Endodermal cell (in vitro differentiated cells): ENCODE measurements at regions not wholly inside any gene's neighbourhood (a gene's known extent, or its start where the extent isn't known, plus 50 kb on each side); places are given as distances from the start of the nearest gene placed in this dataset.

Source experiments
- DNase-seq: peaks from one replicate; pipeline ENCODE4 v3.0.0-alpha.2; 2017
- H3K27ac ChIP-seq: 2 replicates; pipeline ENCODE4 v1.5.1; 2013; ENCODE audit warnings: mild to moderate bottlenecking, low read depth, low read length, moderate library complexity
- H3K27me3 ChIP-seq: 2 replicates; pipeline ENCODE4 v1.6.1; 2013; ENCODE audit warnings: mild to moderate bottlenecking, low read length, moderate library complexity; ENCODE audit not compliant: insufficient read depth, control insufficient read depth, poor library complexity, severe bottlenecking
- H3K36me3 ChIP-seq: 2 replicates; pipeline ENCODE4 v1.7.0; 2013; ENCODE audit warnings: mild to moderate bottlenecking, low read length, moderate library complexity; ENCODE audit not compliant: control insufficient read depth, insufficient read depth
- H3K4me1 ChIP-seq: one replicate; pipeline ENCODE4 v1.7.0; 2013; ENCODE audit warnings: low read length; ENCODE audit not compliant: control insufficient read depth, insufficient read depth
- H3K4me3 ChIP-seq: 2 replicates; pipeline ENCODE4 v1.5.1; 2013; ENCODE audit warnings: mild to moderate bottlenecking, low read length, moderate library complexity
- H3K9ac ChIP-seq: 2 replicates; pipeline ENCODE4 v1.6.1; 2013; ENCODE audit warnings: mild to moderate bottlenecking, low read length, moderate library complexity; ENCODE audit not compliant: poor library complexity, severe bottlenecking; ENCODE audit errors: extremely low read depth
- H3K9me3 ChIP-seq: 2 replicates; pipeline ENCODE4 v1.6.1; 2013; ENCODE audit warnings: mild to moderate bottlenecking, low read length, moderate library complexity; ENCODE audit not compliant: control insufficient read depth
- H3K27ac Mint-ChIP-seq: 2 replicates; pipeline ENCODE4 v1.8.0; 2020; ENCODE audit warnings: mixed read lengths
- H3K27me3 Mint-ChIP-seq: 2 replicates; pipeline ENCODE4 v1.8.0; 2021; ENCODE audit warnings: mild to moderate bottlenecking, mixed read lengths; ENCODE audit not compliant: insufficient read depth
- H3K36me3 Mint-ChIP-seq: 2 replicates; pipeline ENCODE4 v1.8.0; 2020; ENCODE audit warnings: low read depth, mixed read lengths
- H3K4me1 Mint-ChIP-seq: 2 replicates; pipeline ENCODE4 v1.8.0; 2020; ENCODE audit warnings: mixed read lengths
- H3K4me3 Mint-ChIP-seq: 2 replicates; pipeline ENCODE4 v1.8.0; 2020; ENCODE audit warnings: mild to moderate bottlenecking, moderate library complexity, mixed read lengths
- H3K9me3 Mint-ChIP-seq: 2 replicates; pipeline ENCODE4 v1.8.0; 2020; ENCODE audit warnings: mild to moderate bottlenecking, mixed read lengths
- WGBS, 2 experiments: methylation state at CpG; one replicate each; pipeline versions ENCODE4 v1.1.5 to v1.1.7; 2013; ENCODE audit warnings: missing lambda C conversion rate in 2 of 2, mixed read lengths in 1 of 2; ENCODE audit not compliant: insufficient coverage in 1 of 2, insufficient read length in 1 of 2; 5-methylcytosine and 5-hydroxymethylcytosine counted together
- TF ChIP-seq, protein P1 (sequence below): fragments of 200-600 bp; sonication (generic); conservative IDR thresholded peaks from 2 replicates; pipeline ENCODE4 v1.5.0; 2021; ENCODE audit warnings: antibody characterized with exemption, mild to moderate bottlenecking

DNA sequence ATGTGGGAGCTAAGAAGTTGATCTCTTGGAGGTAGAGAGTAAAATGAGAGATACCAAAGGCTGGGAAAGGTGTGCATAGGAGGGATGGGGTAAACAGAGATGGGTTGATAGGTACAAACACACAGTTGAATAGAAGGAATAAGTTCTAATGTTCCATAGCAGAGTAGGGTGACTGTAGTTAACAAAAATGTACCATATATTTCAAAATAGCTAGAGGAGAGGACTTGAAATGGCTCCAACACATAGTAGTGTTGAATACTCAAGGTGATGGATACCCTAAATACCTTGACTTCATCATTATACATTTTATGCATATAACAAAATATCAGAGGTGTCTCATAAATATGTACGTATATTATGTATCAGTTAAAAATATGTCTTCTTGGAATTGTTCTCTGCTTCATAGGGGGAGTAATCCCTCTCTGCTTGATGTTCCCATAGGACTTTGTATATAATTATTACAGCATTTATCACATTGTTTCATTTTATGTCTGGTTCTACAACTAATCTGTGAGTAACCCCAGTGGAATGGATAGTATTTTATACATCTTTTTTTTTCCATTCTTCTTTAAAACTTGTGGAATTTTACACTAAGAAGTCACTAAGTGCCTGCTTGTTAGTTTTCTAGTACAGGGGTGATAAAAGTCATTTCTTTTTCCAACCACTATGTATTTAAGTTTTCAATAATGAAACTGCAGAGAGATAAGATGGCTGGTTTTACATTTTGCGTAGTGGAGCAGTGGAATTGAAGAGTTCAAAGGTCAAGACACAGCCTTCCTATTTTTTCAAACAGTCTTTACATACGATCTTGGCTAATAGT is 1940.0 kb upstream of the SEL1L start:
- H3K36me3 Mint-ChIP-seq = no peaks in the 10 kb centered on the region
- DNase-seq = no peak
- Histone ChIP-seq H3K27me3 (no peaks in the 10 kb centered on the region), H3K9ac (no peak overlapping the region), H3K4me3 (no peak overlapping the region), H3K9me3 (no peaks in the 10 kb centered on the region), H3K4me1 (no peaks in the 10 kb centered on the region), H3K27ac (no peak overlapping the region), H3K36me3 (no peaks in the 10 kb centered on the region)
- TF ChIP-seq, protein P1, sequence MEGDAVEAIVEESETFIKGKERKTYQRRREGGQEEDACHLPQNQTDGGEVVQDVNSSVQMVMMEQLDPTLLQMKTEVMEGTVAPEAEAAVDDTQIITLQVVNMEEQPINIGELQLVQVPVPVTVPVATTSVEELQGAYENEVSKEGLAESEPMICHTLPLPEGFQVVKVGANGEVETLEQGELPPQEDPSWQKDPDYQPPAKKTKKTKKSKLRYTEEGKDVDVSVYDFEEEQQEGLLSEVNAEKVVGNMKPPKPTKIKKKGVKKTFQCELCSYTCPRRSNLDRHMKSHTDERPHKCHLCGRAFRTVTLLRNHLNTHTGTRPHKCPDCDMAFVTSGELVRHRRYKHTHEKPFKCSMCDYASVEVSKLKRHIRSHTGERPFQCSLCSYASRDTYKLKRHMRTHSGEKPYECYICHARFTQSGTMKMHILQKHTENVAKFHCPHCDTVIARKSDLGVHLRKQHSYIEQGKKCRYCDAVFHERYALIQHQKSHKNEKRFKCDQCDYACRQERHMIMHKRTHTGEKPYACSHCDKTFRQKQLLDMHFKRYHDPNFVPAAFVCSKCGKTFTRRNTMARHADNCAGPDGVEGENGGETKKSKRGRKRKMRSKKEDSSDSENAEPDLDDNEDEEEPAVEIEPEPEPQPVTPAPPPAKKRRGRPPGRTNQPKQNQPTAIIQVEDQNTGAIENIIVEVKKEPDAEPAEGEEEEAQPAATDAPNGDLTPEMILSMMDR = no peak
- H3K27me3 Mint-ChIP-seq = no peaks in the 10 kb centered on the region
- 100% methylated on average over 2 of the region's 3 CpGs; no CpG with 5 or more reads in 1 of the 2 experiments for WGBS, 2 experiments
- H3K4me1 Mint-ChIP-seq = peaks cover 4% of the 10 kb centered on the region
- no peak overlapping the region for H3K27ac Mint-ChIP-seq
- H3K9me3 Mint-ChIP-seq = no peaks in the 10 kb centered on the region
- H3K4me3 Mint-ChIP-seq = no peak overlapping the region

DNA sequence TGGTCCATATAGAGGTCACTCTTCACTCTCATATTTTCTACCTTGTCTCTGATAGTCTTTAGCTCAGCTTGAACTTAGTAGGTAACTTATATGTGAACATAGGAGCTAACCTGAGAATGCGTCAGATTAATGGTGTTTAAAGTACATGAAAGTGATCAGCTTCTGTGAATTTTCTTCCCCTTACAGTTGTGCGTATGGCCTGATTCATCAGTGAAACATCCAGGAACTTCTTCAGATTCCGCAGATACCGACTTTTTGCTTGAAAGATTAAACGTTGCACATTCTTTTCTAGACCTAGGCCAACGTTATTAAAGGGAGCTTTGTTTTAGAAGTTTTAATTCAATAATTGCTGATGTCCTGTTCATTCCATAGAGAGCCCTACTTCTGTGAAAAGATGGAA is 1945.1 kb upstream of the SEL1L start:
- Histone ChIP-seq H3K9ac (no peak overlapping the region), H3K27ac (no peak overlapping the region), H3K27me3 (peaks cover 7% of the 10 kb centered on the region), H3K4me1 (no peaks in the 10 kb centered on the region), H3K4me3 (no peak overlapping the region), H3K36me3 (no peaks in the 10 kb centered on the region), H3K9me3 (no peaks in the 10 kb centered on the region)
- no peak overlapping the region for H3K4me3 Mint-ChIP-seq
- DNase-seq = no peak
- H3K9me3 Mint-ChIP-seq = no peaks in the 10 kb centered on the region
- 89 to 97% methylated on average over 6 of the region's 6 CpGs for WGBS, 2 experiments
- no peak overlapping the region for H3K27ac Mint-ChIP-seq
- H3K36me3 Mint-ChIP-seq = no peaks in the 10 kb centered on the region
- H3K27me3 Mint-ChIP-seq = no peaks in the 10 kb centered on the region
- H3K4me1 Mint-ChIP-seq = peaks cover 4% of the 10 kb centered on the region
- TF ChIP-seq, protein P1 = no peak

DNA sequence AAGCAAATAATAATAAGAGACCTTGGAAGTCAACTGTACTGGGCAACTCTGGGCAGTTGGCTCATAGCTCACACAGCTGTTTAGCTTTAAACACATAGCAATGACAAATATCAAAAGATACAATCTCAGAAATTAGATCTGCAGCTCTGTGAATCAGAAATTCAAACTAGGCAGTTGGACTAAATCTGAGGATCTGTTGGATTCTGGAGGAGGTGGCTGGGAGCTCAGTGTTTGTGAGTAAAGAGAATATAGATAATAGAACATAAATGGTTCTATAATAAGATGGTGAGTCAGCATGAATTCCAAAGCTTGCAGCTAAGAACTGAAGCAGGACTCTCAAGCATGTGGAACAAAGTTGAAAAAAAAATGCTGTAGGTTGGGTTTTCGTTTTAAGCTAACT is 1949.4 kb upstream of the SEL1L start:
- Histone ChIP-seq H3K36me3 (no peaks in the 10 kb centered on the region), H3K27me3 (peaks cover 7% of the 10 kb centered on the region), H3K4me3 (no peak overlapping the region), H3K4me1 (no peaks in the 10 kb centered on the region), H3K9ac (no peak overlapping the region), H3K9me3 (no peaks in the 10 kb centered on the region), H3K27ac (no peak overlapping the region)
- TF ChIP-seq, protein P1 = no peak
- Mint-ChIP-seq H3K4me1 (no peaks in the 10 kb centered on the region), H3K9me3 (peaks cover 2% of the 10 kb centered on the region), H3K27ac (no peak overlapping the region), H3K4me3 (no peak overlapping the region), H3K27me3 (no peaks in the 10 kb centered on the region), H3K36me3 (no peaks in the 10 kb centered on the region)
- 86 to 93% methylated on average over 1 of the region's 1 CpG for WGBS, 2 experiments
- DNase-seq = no peak
